Prostate gland (tissue), 2 donors: ENCODE measurements at regions not wholly inside any gene's neighbourhood (a gene's known extent, or its start where the extent isn't known, plus 50 kb on each side); places are given as distances from the start of the nearest gene placed in this dataset.

ENCODE experiments used
- DNase-seq: peaks from one replicate; pipeline ENCODE4 v3.0.0-alpha.2; 2019; ENCODE audit warnings: low spot score
- H3K27ac ChIP-seq, 2 donors: fragments of 200-600 bp; sonication (generic); 2 replicates each; pipeline ENCODE4 v1.5.1; 2017 to 2019
- H3K27me3 ChIP-seq: fragments of 200-600 bp; sonication (generic); replicated peaks from 2 replicates; pipeline ENCODE4 v1.5.1; 2019; ENCODE audit not compliant: insufficient read depth
- H3K36me3 ChIP-seq, 2 donors: fragments of 200-600 bp; sonication (generic); 1 replicate in 1 of 2; 2 replicates in 1 of 2; pipeline versions ENCODE4 v1.5.1 to v1.8.1; 2017 to 2019
- H3K4me1 ChIP-seq: fragments of 200-600 bp; sonication (generic); replicated peaks from 2 replicates; pipeline ENCODE4 v1.5.1; 2019
- H3K4me3 ChIP-seq, 2 donors: fragments of 200-600 bp; sonication (generic); 2 replicates each; pipeline ENCODE4 v1.5.1; 2017 to 2019
- H3K9me3 ChIP-seq: fragments of 200-600 bp; sonication (generic); 2 replicates; pipeline ENCODE4 v1.5.1; 2017
- POLR2A ChIP-seq: fragments of 450-650 bp; IDR thresholded peaks from one replicate; pipeline ENCODE4 v1.6.1; 2016; ENCODE audit warnings: antibody characterized with exemption, mild to moderate bottlenecking
- POLR2AphosphoS5 ChIP-seq: sonication (generic); formaldehyde crosslinking; IDR thresholded peaks from one replicate; pipeline ENCODE4 v1.6.1; 2017; ENCODE audit warnings: antibody characterized with exemption
- WGBS: methylation state at CpG from one replicate; pipeline ENCODE4 v1.1.5; 2018; 5-methylcytosine and 5-hydroxymethylcytosine counted together
- intact Hi-C: fragments of 100-400 bp; cut with DNase I; formaldehyde crosslinking; loops from one replicate; pipeline ENCODE4 v1.14.2; 2022
- TF ChIP-seq, protein P1 (sequence below), 4 experiments: fragments of 200-600 bp in 2 of 4; fragments of 450-650 bp in 2 of 4; sonication (generic) in 2 of 4; IDR thresholded peaks; 1 replicate in 3 of 4; 2 replicates in 1 of 4; pipeline ENCODE4 v1.5.1; 2016 to 2019; ENCODE audit warnings: antibody characterized with exemption in 4 of 4, mild to moderate bottlenecking in 2 of 4, moderate library complexity in 2 of 4

- Histone ChIP-seq H3K9me3 (no peaks in the 10 kb centered on the region), H3K4me1 (no peaks in the 10 kb centered on the region), H3K27ac (no peak overlapping the region), H3K27me3 (no peaks in the 10 kb centered on the region), H3K36me3 (no peaks in the 10 kb centered on the region), H3K4me3 (no peak overlapping the region)
- intact Hi-C loops, result no loop called here
- WGBS, result 98% methylated on average over 1 of the region's 1 CpG
- DNase-seq, result no peak
- TF ChIP-seq POLR2AphosphoS5 (no peak), POLR2A (no peak)
- TF ChIP-seq, protein P1, sequence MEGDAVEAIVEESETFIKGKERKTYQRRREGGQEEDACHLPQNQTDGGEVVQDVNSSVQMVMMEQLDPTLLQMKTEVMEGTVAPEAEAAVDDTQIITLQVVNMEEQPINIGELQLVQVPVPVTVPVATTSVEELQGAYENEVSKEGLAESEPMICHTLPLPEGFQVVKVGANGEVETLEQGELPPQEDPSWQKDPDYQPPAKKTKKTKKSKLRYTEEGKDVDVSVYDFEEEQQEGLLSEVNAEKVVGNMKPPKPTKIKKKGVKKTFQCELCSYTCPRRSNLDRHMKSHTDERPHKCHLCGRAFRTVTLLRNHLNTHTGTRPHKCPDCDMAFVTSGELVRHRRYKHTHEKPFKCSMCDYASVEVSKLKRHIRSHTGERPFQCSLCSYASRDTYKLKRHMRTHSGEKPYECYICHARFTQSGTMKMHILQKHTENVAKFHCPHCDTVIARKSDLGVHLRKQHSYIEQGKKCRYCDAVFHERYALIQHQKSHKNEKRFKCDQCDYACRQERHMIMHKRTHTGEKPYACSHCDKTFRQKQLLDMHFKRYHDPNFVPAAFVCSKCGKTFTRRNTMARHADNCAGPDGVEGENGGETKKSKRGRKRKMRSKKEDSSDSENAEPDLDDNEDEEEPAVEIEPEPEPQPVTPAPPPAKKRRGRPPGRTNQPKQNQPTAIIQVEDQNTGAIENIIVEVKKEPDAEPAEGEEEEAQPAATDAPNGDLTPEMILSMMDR (IDR thresholded peaks at IDR 0.05), result no peak
Measured at GRCh38 chr12:58154359-58154758, 213.0 kb downstream of the ATP23 start.

- no peak for DNase-seq
- no peaks in the 10 kb centered on the region for H3K9me3 ChIP-seq
- no peaks in the 10 kb centered on the region for H3K36me3 ChIP-seq
- H3K4me3 ChIP-seq, result no peak overlapping the region
- intact Hi-C loops, result no loop called here
- 89% methylated on average over 2 of the region's 2 CpGs for WGBS
- H3K27ac ChIP-seq, result no peak overlapping the region
- H3K4me1 ChIP-seq, result no peaks in the 10 kb centered on the region
- TF ChIP-seq, protein P1 (IDR thresholded peaks at IDR 0.05), result no peak
- TF ChIP-seq POLR2A (no peak), POLR2AphosphoS5 (no peak)
- no peaks in the 10 kb centered on the region for H3K27me3 ChIP-seq
Measured at GRCh38 chr12:58156697-58157096, 215.3 kb downstream of the ATP23 start.

DNA sequence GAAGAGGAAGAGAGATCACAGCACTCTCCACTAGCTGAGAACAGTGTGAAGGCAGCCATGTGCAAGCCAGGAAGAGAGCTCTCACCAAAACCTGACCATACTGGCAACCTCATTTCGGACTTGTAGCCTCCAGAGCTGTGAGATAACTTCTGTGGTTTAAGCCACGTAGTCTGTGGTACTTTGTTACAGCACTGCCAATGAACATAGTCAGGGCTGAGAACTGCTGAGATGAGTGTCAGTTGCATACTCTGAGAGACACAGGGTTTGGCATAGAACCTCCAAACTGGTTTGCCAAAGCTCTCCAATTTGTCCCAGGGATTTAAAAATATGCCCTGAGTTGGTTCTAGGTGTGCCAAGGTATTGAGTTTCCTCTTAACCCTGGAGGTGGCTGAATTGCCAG lies 218.6 kb downstream of the ATP23 start:
- no peak for DNase-seq
- TF ChIP-seq POLR2A, result no peak
- TF ChIP-seq, protein P1 (IDR thresholded peaks at IDR 0.05), result no peak
- no peak for TF ChIP-seq POLR2AphosphoS5
- Histone ChIP-seq H3K36me3 (no peaks in the 10 kb centered on the region), H3K4me1 (no peaks in the 10 kb centered on the region), H3K4me3 (no peak overlapping the region), H3K27me3 (no peaks in the 10 kb centered on the region), H3K27ac (no peak overlapping the region), H3K9me3 (no peaks in the 10 kb centered on the region)
- intact Hi-C loops, result no loop called here
- 81% methylated on average over 2 of the region's 2 CpGs for WGBS

DNA sequence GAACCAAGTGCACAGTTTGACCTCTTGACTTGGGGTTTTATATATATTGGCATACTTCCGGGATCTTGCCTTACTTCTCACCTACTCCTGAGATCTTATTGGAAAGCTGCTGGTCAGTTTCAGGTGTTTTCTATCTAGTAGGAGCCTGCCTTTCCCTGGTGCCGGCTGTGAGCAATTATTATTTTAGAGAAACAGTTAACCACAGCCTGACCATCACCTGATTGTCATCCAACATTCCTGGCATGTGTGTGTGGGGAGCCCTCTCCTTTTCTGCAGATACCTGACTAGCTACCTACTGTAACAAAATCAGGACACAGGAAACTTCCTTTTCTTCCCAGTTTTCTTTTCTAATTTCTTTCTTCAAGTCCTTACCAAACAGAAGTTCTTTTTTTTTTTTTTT lies 220.4 kb downstream of the ATP23 start:
- DNase-seq, result no peak
- Histone ChIP-seq H3K27me3 (no peaks in the 10 kb centered on the region), H3K36me3 (no peaks in the 10 kb centered on the region), H3K4me1 (no peaks in the 10 kb centered on the region), H3K27ac (no peak overlapping the region), H3K9me3 (no peaks in the 10 kb centered on the region), H3K4me3 (no peak overlapping the region)
- intact Hi-C loops, result no loop called here
- 58% methylated on average over 2 of the region's 2 CpGs for WGBS
- no peak for TF ChIP-seq POLR2A
- TF ChIP-seq, protein P1 (IDR thresholded peaks at IDR 0.05), result no peak
- TF ChIP-seq POLR2AphosphoS5, result no peak

GRCh38 chr12:58163021-58163420 lies 221.7 kb downstream of the ATP23 start:
- DNase-seq, result no peak
- Histone ChIP-seq H3K27ac (no peak overlapping the region), H3K4me1 (no peaks in the 10 kb centered on the region), H3K27me3 (no peaks in the 10 kb centered on the region), H3K36me3 (no peaks in the 10 kb centered on the region), H3K4me3 (no peak overlapping the region), H3K9me3 (no peaks in the 10 kb centered on the region)
- intact Hi-C loops, result no loop called here
- TF ChIP-seq POLR2A (no peak), POLR2AphosphoS5 (no peak)
- TF ChIP-seq, protein P1 (IDR thresholded peaks at IDR 0.05), result no peak
- WGBS, result 93% methylated on average over 4 of the region's 4 CpGs
